ENCODE measurements at regions not wholly inside any gene's neighbourhood (a gene's known extent, or its start where the extent isn't known, plus 50 kb on each side); places are given as distances from the start of the nearest gene placed in this dataset.
"Not testable (repeated sequence)": the region's sequence is repeated elsewhere in the genome, so short reads cannot be mapped to it uniquely, and the experiment has no call there.

DNA sequence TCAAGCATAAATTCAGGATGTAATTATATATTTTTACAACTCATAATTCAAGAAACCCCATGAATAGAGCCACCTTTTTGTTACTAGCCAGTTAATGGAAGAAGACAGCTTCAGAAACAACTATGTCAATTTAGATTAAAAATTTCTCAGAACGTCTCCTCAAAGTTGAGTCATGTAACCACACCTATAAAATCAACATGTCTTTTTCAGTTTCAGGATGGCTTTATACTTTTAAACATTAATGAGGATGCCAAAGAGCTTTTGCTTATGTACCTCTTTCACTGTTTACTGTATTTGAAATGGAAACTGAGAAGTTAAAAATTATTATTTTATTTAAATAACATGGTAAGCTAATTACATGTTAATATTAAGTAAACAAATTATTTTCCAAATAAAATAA lies 280.1 kb downstream of the PTH2R start:
- H2AFZ ChIP-seq, result no peak overlapping the region
- TF ChIP-seq EZH2phosphoT487 (IDR thresholded peaks at IDR 0.05; ENCODE audit: low read depth, severe bottlenecking, unreplicated experiment), result no peak
- TF ChIP-seq EZH2 (IDR thresholded peaks at IDR 0.05; ENCODE audit: borderline replicate concordance), result no peak
- H3K27ac ChIP-seq, result no peak overlapping the region
- H4K20me1 ChIP-seq (ENCODE audit: insufficient read depth, poor library complexity, severe bottlenecking), result no peaks in the 10 kb centered on the region
- no peak overlapping the region for H3K4me3 ChIP-seq
- H3K79me2 ChIP-seq, result no peaks in the 10 kb centered on the region
- H3K9me3 ChIP-seq (ENCODE audit: low read depth), result no peaks in the 10 kb centered on the region
- no peak for DNase-seq (ENCODE audit: low spot score)
- H3K36me3 ChIP-seq (replicated peaks; ENCODE audit: insufficient read depth, low read depth), result no peaks in the 10 kb centered on the region
- WGBS (ENCODE audit: low lambda C conversion rate, missing lambda C conversion rate), result 46% methylated on average over 1 of the region's 1 CpG
- no peaks in the 10 kb centered on the region for H3K4me1 ChIP-seq (ENCODE audit: insufficient read depth)
- no peaks in the 10 kb centered on the region for H3K9me2 ChIP-seq (replicated peaks; ENCODE audit: insufficient read depth)
- H3K4me2 ChIP-seq, result no peak overlapping the region
- H3K27me3 ChIP-seq, result no peaks in the 10 kb centered on the region

DNA sequence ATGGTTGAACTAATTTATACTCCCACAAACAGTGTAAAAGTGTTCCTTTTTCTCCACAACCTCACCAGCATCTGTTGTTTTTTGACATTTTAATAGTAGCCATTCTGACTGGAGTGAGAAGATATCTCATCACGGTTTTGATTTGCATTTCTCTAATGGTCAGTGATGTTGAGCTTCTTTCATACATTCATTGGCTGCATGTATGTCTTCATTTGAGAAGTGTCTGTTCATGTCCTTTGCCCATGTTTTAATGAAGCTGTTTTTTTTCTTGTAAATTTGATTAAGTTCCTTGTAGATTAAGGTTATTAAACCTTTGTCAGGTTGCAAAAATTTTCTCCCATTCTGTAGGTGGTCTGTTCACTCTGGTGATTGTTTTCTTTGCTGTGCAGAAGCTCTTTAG lies 281.1 kb downstream of the PTH2R start:
- DNase-seq (ENCODE audit: low spot score); H3K27me3 ChIP-seq; H3K9me2 ChIP-seq (replicated peaks; ENCODE audit: insufficient read depth); H3K27ac ChIP-seq; H3K9me3 ChIP-seq (ENCODE audit: low read depth); H3K36me3 ChIP-seq (replicated peaks; ENCODE audit: insufficient read depth, low read depth); H3K4me1 ChIP-seq (ENCODE audit: insufficient read depth); H4K20me1 ChIP-seq (ENCODE audit: insufficient read depth, poor library complexity, severe bottlenecking); H2AFZ ChIP-seq; H3K4me3 ChIP-seq; H3K79me2 ChIP-seq; H3K4me2 ChIP-seq: not testable (repeated sequence)
- WGBS (ENCODE audit: low lambda C conversion rate, missing lambda C conversion rate), result 90% methylated on average over 1 of the region's 1 CpG

DNA sequence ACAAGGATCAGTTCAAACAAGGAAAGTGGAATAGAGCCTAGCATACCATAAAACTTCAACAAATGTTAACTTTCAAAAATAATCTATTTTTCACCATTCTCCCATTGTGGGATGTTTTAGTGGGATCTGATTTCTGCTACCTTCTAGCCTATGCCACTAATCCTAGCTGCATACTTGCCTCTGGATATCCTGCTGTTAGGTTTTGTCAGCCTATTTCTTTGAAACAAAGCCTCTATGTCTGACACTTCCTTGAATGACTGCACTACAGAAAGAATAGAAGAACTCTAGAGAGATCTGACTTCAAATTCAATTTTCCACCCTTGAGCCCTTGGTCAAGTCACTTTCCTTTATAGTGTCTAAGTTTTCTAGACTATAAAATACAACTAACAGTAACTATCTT lies 291.5 kb downstream of the PTH2R start:
- H3K27ac ChIP-seq, result no peak overlapping the region
- no peaks in the 10 kb centered on the region for H3K79me2 ChIP-seq
- TF ChIP-seq EZH2 (IDR thresholded peaks at IDR 0.05; ENCODE audit: borderline replicate concordance), result no peak
- no peak for TF ChIP-seq EZH2phosphoT487 (IDR thresholded peaks at IDR 0.05; ENCODE audit: low read depth, severe bottlenecking, unreplicated experiment)
- TF ChIP-seq, protein P1, sequence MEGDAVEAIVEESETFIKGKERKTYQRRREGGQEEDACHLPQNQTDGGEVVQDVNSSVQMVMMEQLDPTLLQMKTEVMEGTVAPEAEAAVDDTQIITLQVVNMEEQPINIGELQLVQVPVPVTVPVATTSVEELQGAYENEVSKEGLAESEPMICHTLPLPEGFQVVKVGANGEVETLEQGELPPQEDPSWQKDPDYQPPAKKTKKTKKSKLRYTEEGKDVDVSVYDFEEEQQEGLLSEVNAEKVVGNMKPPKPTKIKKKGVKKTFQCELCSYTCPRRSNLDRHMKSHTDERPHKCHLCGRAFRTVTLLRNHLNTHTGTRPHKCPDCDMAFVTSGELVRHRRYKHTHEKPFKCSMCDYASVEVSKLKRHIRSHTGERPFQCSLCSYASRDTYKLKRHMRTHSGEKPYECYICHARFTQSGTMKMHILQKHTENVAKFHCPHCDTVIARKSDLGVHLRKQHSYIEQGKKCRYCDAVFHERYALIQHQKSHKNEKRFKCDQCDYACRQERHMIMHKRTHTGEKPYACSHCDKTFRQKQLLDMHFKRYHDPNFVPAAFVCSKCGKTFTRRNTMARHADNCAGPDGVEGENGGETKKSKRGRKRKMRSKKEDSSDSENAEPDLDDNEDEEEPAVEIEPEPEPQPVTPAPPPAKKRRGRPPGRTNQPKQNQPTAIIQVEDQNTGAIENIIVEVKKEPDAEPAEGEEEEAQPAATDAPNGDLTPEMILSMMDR (IDR thresholded peaks at IDR 0.05; ENCODE audit: poor library complexity), result no peak
- H3K9me2 ChIP-seq (replicated peaks; ENCODE audit: insufficient read depth), result no peaks in the 10 kb centered on the region
- no peaks in the 10 kb centered on the region for H3K27me3 ChIP-seq
- DNase-seq (ENCODE audit: low spot score), result no peak
- H3K9me3 ChIP-seq (ENCODE audit: low read depth), result no peaks in the 10 kb centered on the region
- no peak overlapping the region for H3K4me2 ChIP-seq
- H4K20me1 ChIP-seq (ENCODE audit: insufficient read depth, poor library complexity, severe bottlenecking), result no peaks in the 10 kb centered on the region
- no peak overlapping the region for H2AFZ ChIP-seq
- H3K4me1 ChIP-seq (ENCODE audit: insufficient read depth), result no peaks in the 10 kb centered on the region
- H3K36me3 ChIP-seq (replicated peaks; ENCODE audit: insufficient read depth, low read depth), result no peaks in the 10 kb centered on the region
- H3K4me3 ChIP-seq, result no peak overlapping the region

DNA sequence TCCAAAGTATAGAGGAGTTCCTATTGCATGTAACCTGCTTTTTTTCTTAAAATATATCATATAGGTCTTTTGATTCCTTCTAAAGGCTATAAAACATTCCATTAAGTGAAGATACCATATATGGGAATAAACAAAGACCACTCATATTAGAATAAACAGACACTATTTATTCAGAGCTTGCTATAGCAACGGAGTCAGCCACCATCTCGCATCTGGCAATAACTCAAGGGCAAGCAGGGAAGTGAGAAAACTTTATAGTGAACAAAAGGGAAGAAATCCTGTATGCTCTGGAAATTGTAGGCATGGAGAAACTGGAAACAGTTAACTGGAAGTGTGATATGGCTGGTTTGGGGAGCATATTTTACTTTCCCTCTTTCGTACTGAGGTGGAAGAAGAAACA lies 301.9 kb downstream of the PTH2R start:
- 57% methylated on average over 3 of the region's 3 CpGs for WGBS (ENCODE audit: low lambda C conversion rate, missing lambda C conversion rate)

More for the DNA sequence above, 301.9 kb downstream of the PTH2R start:
- H3K4me3 ChIP-seq, result no peak overlapping the region
- no peaks in the 10 kb centered on the region for H3K4me1 ChIP-seq (ENCODE audit: insufficient read depth)
- no peaks in the 10 kb centered on the region for H3K79me2 ChIP-seq
- H3K27me3 ChIP-seq, result no peaks in the 10 kb centered on the region
- H3K27ac ChIP-seq, result no peak overlapping the region
- H4K20me1 ChIP-seq (ENCODE audit: insufficient read depth, poor library complexity, severe bottlenecking), result no peaks in the 10 kb centered on the region
- H3K9me3 ChIP-seq (ENCODE audit: low read depth), result no peaks in the 10 kb centered on the region
- TF ChIP-seq EZH2phosphoT487 (IDR thresholded peaks at IDR 0.05; ENCODE audit: low read depth, severe bottlenecking, unreplicated experiment) (no peak), EZH2 (IDR thresholded peaks at IDR 0.05; ENCODE audit: borderline replicate concordance) (no peak)
- TF ChIP-seq, protein P1 (IDR thresholded peaks at IDR 0.05; ENCODE audit: poor library complexity), result no peak
- no peak for DNase-seq (ENCODE audit: low spot score)
- no peaks in the 10 kb centered on the region for H3K36me3 ChIP-seq (replicated peaks; ENCODE audit: insufficient read depth, low read depth)
- H3K4me2 ChIP-seq, result no peak overlapping the region
- no peaks in the 10 kb centered on the region for H3K9me2 ChIP-seq (replicated peaks; ENCODE audit: insufficient read depth)
- H2AFZ ChIP-seq, result no peak overlapping the region
